GM23338 (cell line): ENCODE measurements at regions not wholly inside any gene's neighbourhood (a gene's known extent, or its start where the extent isn't known, plus 50 kb on each side); places are given as distances from the start of the nearest gene placed in this dataset.

Experiments
- ATAC-seq: fragments of 200-7000 bp; cut with Tn5 transposase; 3 replicates; pipeline ENCODE4 v1.9.1; 2020
- DNase-seq: peaks from one replicate; pipeline ENCODE4 v3.0.0-alpha.2; 2015; ENCODE audit warnings: low spot score
- H2AFZ ChIP-seq: fragments of 200-600 bp; sonication (generic); 2 replicates; pipeline ENCODE4 v1.8.0; 2016; ENCODE audit warnings: antibody characterized with exemption, mild to moderate bottlenecking, moderate library complexity
- H3F3A ChIP-seq: fragments of 200-600 bp; sonication (generic); replicated peaks from 2 replicates; pipeline ENCODE4 v1.8.0; 2017; ENCODE audit warnings: antibody characterized with exemption, mixed run types, low read depth
- H3K27ac ChIP-seq: fragments of 200-600 bp; sonication (generic); 2 replicates; pipeline ENCODE4 v1.6.1; 2016; ENCODE audit warnings: low read depth
- H3K27me3 ChIP-seq: fragments of 200-600 bp; sonication (generic); 2 replicates; pipeline ENCODE4 v1.8.0; 2016; ENCODE audit warnings: mild to moderate bottlenecking, mixed run types, moderate library complexity; ENCODE audit not compliant: insufficient read depth
- H3K36me3 ChIP-seq: fragments of 200-600 bp; sonication (generic); 2 replicates; pipeline ENCODE4 v1.8.0; 2016; ENCODE audit warnings: mild to moderate bottlenecking; ENCODE audit not compliant: insufficient read depth
- H3K4me1 ChIP-seq: fragments of 200-600 bp; sonication (generic); 2 replicates; pipeline ENCODE4 v1.8.0; 2016; ENCODE audit warnings: mild to moderate bottlenecking, moderate library complexity; ENCODE audit not compliant: insufficient read depth
- H3K4me2 ChIP-seq: fragments of 200-600 bp; sonication (generic); 2 replicates; pipeline ENCODE4 v1.7.1; 2017; ENCODE audit warnings: mixed run types
- H3K4me3 ChIP-seq: fragments of 200-600 bp; sonication (generic); 2 replicates; pipeline ENCODE4 v1.6.1; 2016; ENCODE audit warnings: mixed run types
- H3K79me2 ChIP-seq: fragments of 200-600 bp; sonication (generic); replicated peaks from 2 replicates; pipeline ENCODE4 v1.8.0; 2017; ENCODE audit warnings: mild to moderate bottlenecking; ENCODE audit not compliant: insufficient read depth
- H3K9me2 ChIP-seq: fragments of 200-600 bp; sonication (generic); 2 replicates; pipeline ENCODE4 v1.8.0; 2017; ENCODE audit not compliant: insufficient read depth
- H4K20me1 ChIP-seq: fragments of 200-600 bp; sonication (generic); replicated peaks from 2 replicates; pipeline ENCODE4 v1.8.0; 2017; ENCODE audit warnings: mild to moderate bottlenecking; ENCODE audit not compliant: insufficient read depth
- H3K27ac Mint-ChIP-seq: 2 replicates; pipeline ENCODE4 v1.8.0; 2020; ENCODE audit warnings: inconsistent platforms, mild to moderate bottlenecking, moderate library complexity, mixed read lengths
- H3K27me3 Mint-ChIP-seq: 3 replicates; pipeline ENCODE4 v1.8.0; 2022; ENCODE audit warnings: low read depth, mild to moderate bottlenecking, moderate library complexity, mixed read lengths, inconsistent platforms; ENCODE audit not compliant: insufficient read depth, poor library complexity
- H3K36me3 Mint-ChIP-seq: 3 replicates; pipeline ENCODE4 v1.8.0; 2021; ENCODE audit warnings: low read depth, mild to moderate bottlenecking, inconsistent platforms, moderate library complexity, mixed read lengths
- H3K4me1 Mint-ChIP-seq: 3 replicates; pipeline ENCODE4 v1.8.0; 2020; ENCODE audit warnings: mild to moderate bottlenecking, inconsistent platforms, mixed read lengths
- H3K4me3 Mint-ChIP-seq: 3 replicates; pipeline ENCODE4 v1.8.0; 2021; ENCODE audit warnings: moderate library complexity, mild to moderate bottlenecking, inconsistent platforms, mixed read lengths
- H3K9me3 Mint-ChIP-seq: 3 replicates; pipeline ENCODE4 v1.8.0; 2020; ENCODE audit warnings: moderate library complexity, mild to moderate bottlenecking, inconsistent platforms, mixed read lengths
- CREB1 ChIP-seq: fragments of 250-450 bp; sonication (Bioruptor Pico); IDR thresholded peaks from 2 replicates; pipeline ENCODE4 v1.5.0; 2020; ENCODE audit warnings: low read depth, mild to moderate bottlenecking, moderate library complexity
- EZH2 ChIP-seq: fragments of 200-600 bp; sonication (generic); IDR thresholded peaks from one replicate; pipeline ENCODE4 v1.8.0; 2017; ENCODE audit warnings: antibody characterized with exemption, mild to moderate bottlenecking, low read depth; ENCODE audit not compliant: unreplicated experiment
- EZH2phosphoT487 ChIP-seq: fragments of 200-600 bp; sonication (generic); IDR thresholded peaks from one replicate; pipeline ENCODE4 v1.8.1; 2018; ENCODE audit warnings: antibody characterized with exemption; ENCODE audit not compliant: unreplicated experiment
- JUNB ChIP-seq: IDR thresholded peaks from one replicate; pipeline ENCODE4 v1.6.1; 2016; ENCODE audit warnings: antibody characterized with exemption; ENCODE audit not compliant: unreplicated experiment
- NANOG ChIP-seq: IDR thresholded peaks from 2 replicates; pipeline ENCODE4 v1.6.1; 2016; ENCODE audit warnings: antibody characterized with exemption, borderline replicate concordance
- POLR2AphosphoS5 ChIP-seq: IDR thresholded peaks from 2 replicates; pipeline ENCODE4 v1.6.1; 2016; ENCODE audit warnings: antibody characterized with exemption, low read depth
- STAT1 ChIP-seq: IDR thresholded peaks from one replicate; pipeline ENCODE4 v1.6.1; 2016; ENCODE audit warnings: antibody characterized with exemption; ENCODE audit not compliant: unreplicated experiment
- ZNF114 ChIP-seq: fragments of 250-450 bp; sonication (Bioruptor Pico); IDR thresholded peaks from 2 replicates; pipeline ENCODE4 v1.5.0; 2020; ENCODE audit warnings: mild to moderate bottlenecking, moderate library complexity
- ZNF331 ChIP-seq: fragments of 250-450 bp; sonication (Bioruptor Pico); IDR thresholded peaks from 2 replicates; pipeline ENCODE4 v1.5.0; 2020; ENCODE audit warnings: low read depth, mild to moderate bottlenecking, moderate library complexity
- ZNF462 ChIP-seq: fragments of 250-450 bp; sonication (Bioruptor Pico); IDR thresholded peaks from 2 replicates; pipeline ENCODE4 v1.5.0; 2020; ENCODE audit warnings: mild to moderate bottlenecking, moderate library complexity
- TF ChIP-seq, protein P1 (sequence below): IDR thresholded peaks from one replicate; pipeline ENCODE4 v1.6.1; 2018; ENCODE audit warnings: antibody characterized with exemption; ENCODE audit not compliant: unreplicated experiment
- TF ChIP-seq, protein P2 (sequence below), 2 experiments: fragments of 200-600 bp in 1 of 2; sonication (generic) in 1 of 2; conservative IDR thresholded peaks; 2 replicates each; pipeline versions ENCODE4 v1.5.1 to v1.6.1; 2016 to 2017; ENCODE audit warnings: antibody characterized with exemption in 2 of 2, low read depth in 2 of 2, mild to moderate bottlenecking in 2 of 2, moderate library complexity in 1 of 2
- TF ChIP-seq, protein P3 (sequence below): IDR thresholded peaks from 2 replicates; pipeline ENCODE4 v1.6.1; 2016; ENCODE audit warnings: antibody characterized with exemption

- Histone ChIP-seq H3K4me1 (no peaks in the 10 kb centered on the region), H4K20me1 (no peaks in the 10 kb centered on the region; the same call in 1 of the 2 replicates), H3K27me3 (no peaks in the 10 kb centered on the region), H3F3A (no peaks in the 10 kb centered on the region), H3K27ac (no peak overlapping the region), H2AFZ (peak overlapping the region; percentile 18; the same call in 1 of the 2 replicates), H3K4me3 (no peak overlapping the region), H3K4me2 (no peak overlapping the region), H3K79me2 (no peaks in the 10 kb centered on the region), H3K36me3 (no peaks in the 10 kb centered on the region), H3K9me2 (peaks cover 7% of the 10 kb centered on the region; the same call in 1 of the 2 replicates)
- Mint-ChIP-seq H3K27me3 (peaks cover 2% of the 10 kb centered on the region), H3K9me3 (no peaks in the 10 kb centered on the region), H3K4me1 (no peaks in the 10 kb centered on the region), H3K36me3 (no peaks in the 10 kb centered on the region), H3K4me3 (no peak overlapping the region), H3K27ac (no peak overlapping the region)
- DNase-seq (no peak), ATAC-seq (no peak)
- TF ChIP-seq CREB1 (CRISPR knock-in tag) (no peak), EZH2 (no peak), ZNF114 (no peak), JUNB (no peak), ZNF462 (no peak), NANOG (no peak), ZNF331 (CRISPR knock-in tag) (no peak), STAT1 (no peak), POLR2AphosphoS5 (no peak), EZH2phosphoT487 (no peak)
- TF ChIP-seq, protein P1, sequence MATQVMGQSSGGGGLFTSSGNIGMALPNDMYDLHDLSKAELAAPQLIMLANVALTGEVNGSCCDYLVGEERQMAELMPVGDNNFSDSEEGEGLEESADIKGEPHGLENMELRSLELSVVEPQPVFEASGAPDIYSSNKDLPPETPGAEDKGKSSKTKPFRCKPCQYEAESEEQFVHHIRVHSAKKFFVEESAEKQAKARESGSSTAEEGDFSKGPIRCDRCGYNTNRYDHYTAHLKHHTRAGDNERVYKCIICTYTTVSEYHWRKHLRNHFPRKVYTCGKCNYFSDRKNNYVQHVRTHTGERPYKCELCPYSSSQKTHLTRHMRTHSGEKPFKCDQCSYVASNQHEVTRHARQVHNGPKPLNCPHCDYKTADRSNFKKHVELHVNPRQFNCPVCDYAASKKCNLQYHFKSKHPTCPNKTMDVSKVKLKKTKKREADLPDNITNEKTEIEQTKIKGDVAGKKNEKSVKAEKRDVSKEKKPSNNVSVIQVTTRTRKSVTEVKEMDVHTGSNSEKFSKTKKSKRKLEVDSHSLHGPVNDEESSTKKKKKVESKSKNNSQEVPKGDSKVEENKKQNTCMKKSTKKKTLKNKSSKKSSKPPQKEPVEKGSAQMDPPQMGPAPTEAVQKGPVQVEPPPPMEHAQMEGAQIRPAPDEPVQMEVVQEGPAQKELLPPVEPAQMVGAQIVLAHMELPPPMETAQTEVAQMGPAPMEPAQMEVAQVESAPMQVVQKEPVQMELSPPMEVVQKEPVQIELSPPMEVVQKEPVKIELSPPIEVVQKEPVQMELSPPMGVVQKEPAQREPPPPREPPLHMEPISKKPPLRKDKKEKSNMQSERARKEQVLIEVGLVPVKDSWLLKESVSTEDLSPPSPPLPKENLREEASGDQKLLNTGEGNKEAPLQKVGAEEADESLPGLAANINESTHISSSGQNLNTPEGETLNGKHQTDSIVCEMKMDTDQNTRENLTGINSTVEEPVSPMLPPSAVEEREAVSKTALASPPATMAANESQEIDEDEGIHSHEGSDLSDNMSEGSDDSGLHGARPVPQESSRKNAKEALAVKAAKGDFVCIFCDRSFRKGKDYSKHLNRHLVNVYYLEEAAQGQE: no peak
- TF ChIP-seq, protein P2, sequence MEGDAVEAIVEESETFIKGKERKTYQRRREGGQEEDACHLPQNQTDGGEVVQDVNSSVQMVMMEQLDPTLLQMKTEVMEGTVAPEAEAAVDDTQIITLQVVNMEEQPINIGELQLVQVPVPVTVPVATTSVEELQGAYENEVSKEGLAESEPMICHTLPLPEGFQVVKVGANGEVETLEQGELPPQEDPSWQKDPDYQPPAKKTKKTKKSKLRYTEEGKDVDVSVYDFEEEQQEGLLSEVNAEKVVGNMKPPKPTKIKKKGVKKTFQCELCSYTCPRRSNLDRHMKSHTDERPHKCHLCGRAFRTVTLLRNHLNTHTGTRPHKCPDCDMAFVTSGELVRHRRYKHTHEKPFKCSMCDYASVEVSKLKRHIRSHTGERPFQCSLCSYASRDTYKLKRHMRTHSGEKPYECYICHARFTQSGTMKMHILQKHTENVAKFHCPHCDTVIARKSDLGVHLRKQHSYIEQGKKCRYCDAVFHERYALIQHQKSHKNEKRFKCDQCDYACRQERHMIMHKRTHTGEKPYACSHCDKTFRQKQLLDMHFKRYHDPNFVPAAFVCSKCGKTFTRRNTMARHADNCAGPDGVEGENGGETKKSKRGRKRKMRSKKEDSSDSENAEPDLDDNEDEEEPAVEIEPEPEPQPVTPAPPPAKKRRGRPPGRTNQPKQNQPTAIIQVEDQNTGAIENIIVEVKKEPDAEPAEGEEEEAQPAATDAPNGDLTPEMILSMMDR (conservative IDR thresholded peaks at IDR 0.05; ENCODE audit: low read depth in 2 of 2): no peak
- TF ChIP-seq, protein P3, sequence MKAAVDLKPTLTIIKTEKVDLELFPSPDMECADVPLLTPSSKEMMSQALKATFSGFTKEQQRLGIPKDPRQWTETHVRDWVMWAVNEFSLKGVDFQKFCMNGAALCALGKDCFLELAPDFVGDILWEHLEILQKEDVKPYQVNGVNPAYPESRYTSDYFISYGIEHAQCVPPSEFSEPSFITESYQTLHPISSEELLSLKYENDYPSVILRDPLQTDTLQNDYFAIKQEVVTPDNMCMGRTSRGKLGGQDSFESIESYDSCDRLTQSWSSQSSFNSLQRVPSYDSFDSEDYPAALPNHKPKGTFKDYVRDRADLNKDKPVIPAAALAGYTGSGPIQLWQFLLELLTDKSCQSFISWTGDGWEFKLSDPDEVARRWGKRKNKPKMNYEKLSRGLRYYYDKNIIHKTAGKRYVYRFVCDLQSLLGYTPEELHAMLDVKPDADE: no peak
Observed at GRCh38 chr14:25953532-25954139, 644.2 kb downstream of the NOVA1 start.
